Mucosa of rectum (tissue), 2 donors: ENCODE measurements at regions not wholly inside any gene's neighbourhood (a gene's known extent, or its start where the extent isn't known, plus 50 kb on each side); places are given as distances from the start of the nearest gene placed in this dataset.

Experiments used
- H3K27ac ChIP-seq, 2 donors: one replicate each; pipeline ENCODE4 v1.7.0; 2013; ENCODE audit warnings: inconsistent platforms in 2 of 2, low read depth in 2 of 2, low read length in 2 of 2
- H3K27me3 ChIP-seq, 2 donors: one replicate each; pipeline ENCODE4 v1.7.0; 2013; ENCODE audit warnings: low read length in 2 of 2; ENCODE audit not compliant: control insufficient read depth in 2 of 2, insufficient read depth in 2 of 2
- H3K36me3 ChIP-seq, 2 donors: one replicate each; pipeline ENCODE4 v1.7.0; 2013; ENCODE audit warnings: low read length in 2 of 2; ENCODE audit not compliant: control insufficient read depth in 2 of 2, insufficient read depth in 2 of 2
- H3K4me1 ChIP-seq, 2 donors: one replicate each; pipeline ENCODE4 v1.7.0; 2013; ENCODE audit warnings: low read length in 2 of 2, mild to moderate bottlenecking in 1 of 2; ENCODE audit not compliant: control insufficient read depth in 2 of 2, insufficient read depth in 2 of 2
- H3K4me3 ChIP-seq, 2 donors: one replicate each; pipeline ENCODE4 v1.7.0; 2013; ENCODE audit warnings: low read length in 2 of 2
- H3K9ac ChIP-seq, 2 donors: one replicate each; pipeline ENCODE4 v1.7.0; 2013; ENCODE audit warnings: low read length in 2 of 2, low read depth in 1 of 2, mild to moderate bottlenecking in 1 of 2
- H3K9me3 ChIP-seq, 2 donors: one replicate each; pipeline ENCODE4 v1.7.0; 2013; ENCODE audit warnings: low read length in 2 of 2; ENCODE audit not compliant: control insufficient read depth in 2 of 2
- donor health status: healthy.
- donor health status: Normal muscosa, but diverticular disease.

DNA sequence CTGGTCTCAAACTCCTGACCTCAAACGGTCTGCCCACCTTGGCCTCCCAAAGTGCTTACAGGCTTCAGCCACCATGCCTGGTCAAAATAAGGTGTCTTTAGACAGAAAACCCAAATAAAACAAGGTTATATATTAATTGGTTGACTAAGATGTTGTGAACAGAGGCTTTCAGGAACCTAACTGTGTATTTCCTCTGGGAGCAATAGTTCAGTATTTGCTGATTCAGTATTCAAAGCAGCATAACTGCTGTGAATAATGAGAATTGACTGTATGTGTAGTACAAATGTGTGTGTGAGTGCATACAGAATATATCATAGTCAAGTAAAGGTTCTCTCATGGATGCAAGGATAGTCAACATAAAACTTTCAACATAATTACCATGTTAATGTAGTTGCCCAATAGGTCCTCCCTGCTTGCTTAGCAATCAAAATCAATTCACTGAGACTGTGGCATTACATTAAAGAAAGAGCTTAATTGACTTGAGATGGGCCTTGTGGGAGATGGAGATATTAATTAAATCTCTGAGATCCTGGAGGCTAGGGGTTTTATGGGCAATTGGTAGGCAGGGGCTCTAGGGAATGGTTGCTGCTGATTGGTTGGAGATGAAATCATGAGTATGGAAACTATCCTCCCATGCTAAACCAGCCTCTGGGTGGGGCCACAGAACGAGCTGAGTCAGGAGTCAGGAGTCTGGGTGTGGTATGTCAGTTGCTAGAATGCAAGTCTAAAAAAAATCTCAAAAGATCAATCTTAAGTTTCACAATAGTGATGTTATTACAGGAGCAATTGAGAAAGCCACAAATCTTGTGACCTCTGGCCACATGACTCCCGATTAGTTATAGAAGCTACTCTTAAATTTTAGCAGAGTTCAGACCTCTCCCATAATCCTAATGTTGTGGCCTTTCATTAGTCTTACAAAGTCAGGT, 162.7 kb downstream of the AKR1D1 start:
- Histone ChIP-seq H3K9ac (no peak overlapping the region), H3K4me3 (no peak overlapping the region), H3K36me3 (no peaks in the 10 kb centered on the region), H3K4me1 (no peaks in the 10 kb centered on the region), H3K27me3 (no peaks in the 10 kb centered on the region), H3K27ac (no peak overlapping the region), H3K9me3 (peaks cover 0 to 3% of the 10 kb centered on the region in 2 donors)

DNA sequence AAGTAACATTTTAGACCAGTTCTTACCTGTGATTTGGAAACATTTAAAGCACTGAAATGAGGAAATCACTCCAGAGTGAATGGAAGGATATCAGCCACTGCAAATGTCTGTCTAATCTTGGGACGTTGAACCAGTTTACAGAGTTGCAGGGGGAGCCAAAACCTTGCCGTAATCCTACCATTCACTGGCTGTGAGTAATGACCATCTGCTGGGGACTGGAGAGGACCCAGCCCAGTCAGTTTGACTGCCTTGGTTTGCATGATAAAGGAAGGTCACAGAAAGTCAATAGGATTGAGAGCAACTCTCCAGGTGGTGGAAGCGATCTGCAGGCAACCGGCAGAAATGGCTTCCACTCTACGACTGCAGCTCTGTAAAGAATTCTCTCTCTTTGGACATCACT, 167.2 kb downstream of the AKR1D1 start:
- Histone ChIP-seq H3K27me3 (no peaks in the 10 kb centered on the region), H3K4me3 (no peak overlapping the region), H3K4me1 (no peaks in the 10 kb centered on the region), H3K36me3 (no peaks in the 10 kb centered on the region), H3K9ac (no peak overlapping the region), H3K27ac (no peak overlapping the region), H3K9me3 (peaks cover 0 to 2% of the 10 kb centered on the region in 2 donors)

DNA sequence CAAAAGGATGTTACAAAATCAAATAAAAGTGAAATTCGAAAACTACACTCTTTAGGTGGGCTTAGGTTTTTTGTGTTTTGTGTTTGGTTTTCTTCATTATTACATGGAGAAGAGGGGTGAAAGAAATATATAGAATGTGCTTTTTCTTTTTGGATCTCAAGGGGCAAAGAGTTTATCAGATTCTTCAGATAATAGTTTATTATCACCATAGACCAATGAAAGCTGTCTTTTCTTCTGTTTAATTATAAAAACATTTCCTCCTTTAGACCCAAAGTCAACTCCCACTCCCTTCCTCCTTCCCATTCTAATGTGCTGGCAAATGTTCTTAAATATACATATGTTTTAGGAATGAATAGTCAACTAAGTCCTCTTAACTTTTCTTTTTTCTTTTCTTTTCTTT, 167.6 kb downstream of the AKR1D1 start:
- Histone ChIP-seq H3K9me3 (peaks cover 0 to 2% of the 10 kb centered on the region in 2 donors), H3K27ac (no peak overlapping the region), H3K9ac (no peak overlapping the region), H3K4me1 (no peaks in the 10 kb centered on the region), H3K4me3 (no peak overlapping the region), H3K27me3 (no peaks in the 10 kb centered on the region), H3K36me3 (no peaks in the 10 kb centered on the region)

DNA sequence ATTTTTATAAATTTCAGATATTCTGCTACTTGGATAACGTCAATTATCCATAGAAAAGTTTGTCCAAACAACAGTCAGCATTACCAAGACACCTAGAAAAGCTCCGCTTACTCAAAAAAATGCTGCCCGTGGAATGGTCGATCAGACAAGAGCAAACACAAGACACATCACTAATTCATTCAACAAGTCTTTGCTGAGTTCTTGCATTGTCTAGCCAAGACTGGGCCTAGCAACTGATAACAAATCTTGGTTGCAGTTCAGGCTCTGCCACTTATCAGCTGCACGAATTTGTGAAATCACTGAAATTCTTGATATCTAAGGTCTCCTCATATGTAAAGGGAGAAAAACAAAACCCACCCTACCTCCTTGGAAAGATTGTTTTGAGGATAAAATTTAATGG, 168.3 kb downstream of the AKR1D1 start:
- H3K27me3 ChIP-seq = no peaks in the 10 kb centered on the region
- H3K9ac ChIP-seq = no peak overlapping the region
- H3K4me1 ChIP-seq = no peaks in the 10 kb centered on the region
- H3K9me3 ChIP-seq = peaks cover 0 to 2% of the 10 kb centered on the region in 2 donors
- H3K27ac ChIP-seq = no peak overlapping the region
- no peaks in the 10 kb centered on the region for H3K36me3 ChIP-seq
- H3K4me3 ChIP-seq = no peak overlapping the region

DNA sequence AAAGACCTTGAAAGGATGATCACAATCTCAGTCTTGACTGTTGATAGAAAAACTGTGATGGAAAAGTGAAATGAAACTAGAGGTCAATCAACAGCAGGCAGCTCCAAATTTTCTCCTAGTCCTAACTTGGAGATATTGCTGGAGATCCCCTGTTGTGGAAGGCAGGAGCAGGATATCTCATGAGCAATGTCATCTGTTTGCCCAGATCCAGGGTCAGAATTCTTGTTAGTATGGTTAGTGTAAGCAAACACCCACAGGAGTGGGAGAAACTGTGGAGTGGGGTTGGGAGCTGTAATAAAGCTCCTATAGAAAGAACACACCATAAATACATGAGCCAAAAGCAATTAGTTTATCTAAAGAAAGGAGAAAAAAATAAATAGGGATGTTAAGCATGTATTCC, 169.0 kb downstream of the AKR1D1 start:
- no peak overlapping the region for H3K9ac ChIP-seq
- H3K4me1 ChIP-seq = no peaks in the 10 kb centered on the region
- no peak overlapping the region for H3K4me3 ChIP-seq
- no peaks in the 10 kb centered on the region for H3K27me3 ChIP-seq
- H3K9me3 ChIP-seq = peaks cover 0 to 2% of the 10 kb centered on the region in 2 donors
- H3K36me3 ChIP-seq = no peaks in the 10 kb centered on the region
- no peak overlapping the region for H3K27ac ChIP-seq

DNA sequence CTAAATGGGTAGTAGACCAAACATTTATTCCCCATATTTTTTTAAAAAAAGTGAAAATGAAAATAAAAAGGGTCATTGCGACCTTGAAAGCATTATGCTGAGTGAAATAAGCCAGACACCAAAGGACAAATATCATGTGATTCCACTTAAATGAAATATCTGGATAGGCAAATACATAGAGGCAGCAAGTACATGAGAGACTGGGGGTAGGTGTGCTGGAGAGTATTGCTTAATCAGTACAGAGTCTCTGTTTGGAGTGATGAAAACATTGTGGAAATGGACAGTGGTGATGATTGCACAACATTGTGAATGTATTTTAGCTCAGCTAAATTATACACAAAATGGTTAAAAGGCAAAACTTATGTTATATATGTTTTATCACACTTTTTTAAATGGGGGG, 169.4 kb downstream of the AKR1D1 start:
- Histone ChIP-seq H3K36me3 (no peaks in the 10 kb centered on the region), H3K27me3 (no peaks in the 10 kb centered on the region), H3K27ac (no peak overlapping the region), H3K9me3 (peaks cover 0 to 2% of the 10 kb centered on the region in 2 donors), H3K4me1 (no peaks in the 10 kb centered on the region), H3K9ac (no peak overlapping the region), H3K4me3 (no peak overlapping the region)

DNA sequence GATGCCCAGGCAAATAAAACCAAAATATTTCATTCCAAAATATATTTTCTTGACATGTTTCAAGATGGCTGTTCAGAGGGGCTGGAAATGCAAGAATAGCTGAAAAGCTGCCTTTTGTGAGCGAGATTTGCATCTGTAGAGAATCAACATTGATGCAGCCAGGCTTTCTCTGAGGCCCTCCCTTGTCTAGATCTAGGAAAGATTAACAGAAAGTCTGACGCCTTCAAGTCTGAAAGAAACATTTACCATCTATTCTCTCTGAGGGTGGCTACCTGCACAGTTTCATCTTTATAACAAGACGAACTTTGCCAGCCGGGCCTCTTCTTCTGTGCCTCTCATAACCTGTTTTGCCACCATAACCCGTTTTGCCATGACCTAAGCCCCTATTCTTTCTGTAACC, 170.2 kb downstream of the AKR1D1 start:
- no peaks in the 10 kb centered on the region for H3K36me3 ChIP-seq
- no peaks in the 10 kb centered on the region for H3K27me3 ChIP-seq
- no peak overlapping the region for H3K4me3 ChIP-seq
- H3K9me3 ChIP-seq = peaks cover 0 to 2% of the 10 kb centered on the region in 2 donors
- no peak overlapping the region for H3K27ac ChIP-seq
- no peaks in the 10 kb centered on the region for H3K4me1 ChIP-seq
- H3K9ac ChIP-seq = no peak overlapping the region

DNA sequence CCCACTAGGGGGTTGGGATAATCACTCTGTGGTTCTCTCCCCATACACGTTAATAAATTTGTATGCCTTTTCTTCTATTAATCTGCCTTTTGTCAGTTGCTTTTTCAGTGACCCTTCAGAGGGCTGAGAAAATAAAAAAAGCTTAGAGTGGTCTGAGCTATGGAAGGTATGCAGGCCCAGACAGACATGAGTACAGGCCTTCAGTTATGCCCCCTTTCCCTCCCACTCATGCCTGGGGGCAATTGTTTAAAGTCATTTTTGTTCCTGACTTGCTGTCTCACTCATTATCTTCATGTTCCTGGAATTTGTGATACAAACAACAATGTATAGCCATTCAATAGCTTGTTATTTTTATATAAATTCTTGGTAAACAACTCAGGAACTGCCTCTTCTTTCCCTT, 170.8 kb downstream of the AKR1D1 start:
- Histone ChIP-seq H3K36me3 (no peaks in the 10 kb centered on the region), H3K4me1 (no peaks in the 10 kb centered on the region), H3K27ac (no peak overlapping the region)

DNA sequence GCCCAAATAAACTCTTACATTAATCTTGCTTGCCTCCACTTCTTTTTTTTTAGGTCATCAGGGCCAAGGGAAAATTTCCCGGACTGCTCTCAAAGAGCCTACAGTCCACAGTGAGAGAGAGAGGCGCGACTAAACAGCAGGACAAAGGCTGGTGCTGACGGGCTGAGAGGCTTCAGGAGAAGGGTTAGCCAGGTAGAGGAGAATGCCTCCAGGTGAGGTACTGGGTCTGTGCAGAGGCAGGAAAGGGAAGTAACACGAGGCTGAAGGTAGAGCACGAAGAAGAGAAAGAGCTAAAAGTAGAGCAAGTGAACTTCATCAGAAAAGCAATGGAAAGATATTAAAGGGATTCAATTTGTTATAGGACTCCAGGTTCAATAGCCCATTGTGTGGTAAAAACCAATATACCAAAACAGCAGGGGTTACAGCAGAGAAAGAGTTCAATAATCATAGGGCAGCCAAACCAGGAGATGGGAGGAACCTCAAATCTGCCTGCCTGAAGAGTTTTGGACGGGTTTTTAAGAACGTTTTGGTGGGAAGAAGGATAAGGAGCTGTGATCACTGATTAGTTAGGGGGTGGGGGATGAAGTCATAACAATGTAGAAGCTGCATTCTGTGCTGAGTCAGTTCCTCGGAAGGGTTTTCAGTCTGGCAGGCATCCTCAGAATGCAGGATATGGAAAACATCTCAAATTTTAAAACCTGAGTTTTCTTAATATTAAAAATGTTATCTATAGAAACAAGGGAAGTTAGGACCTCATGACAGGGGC, 171.5 kb downstream of the AKR1D1 start:
- Histone ChIP-seq H3K27ac (no peak overlapping the region), H3K36me3 (no peaks in the 10 kb centered on the region), H3K9ac (no peak overlapping the region), H3K4me1 (no peaks in the 10 kb centered on the region), H3K4me3 (no peak overlapping the region), H3K9me3 (peaks cover 0 to 2% of the 10 kb centered on the region in 2 donors), H3K27me3 (no peaks in the 10 kb centered on the region)

More for the DNA sequence above, 170.8 kb downstream of the AKR1D1 start:
- no peak overlapping the region for H3K9ac ChIP-seq
- peaks cover 0 to 2% of the 10 kb centered on the region in 2 donors for H3K9me3 ChIP-seq
- H3K4me3 ChIP-seq = no peak overlapping the region
- H3K27me3 ChIP-seq = no peaks in the 10 kb centered on the region

DNA sequence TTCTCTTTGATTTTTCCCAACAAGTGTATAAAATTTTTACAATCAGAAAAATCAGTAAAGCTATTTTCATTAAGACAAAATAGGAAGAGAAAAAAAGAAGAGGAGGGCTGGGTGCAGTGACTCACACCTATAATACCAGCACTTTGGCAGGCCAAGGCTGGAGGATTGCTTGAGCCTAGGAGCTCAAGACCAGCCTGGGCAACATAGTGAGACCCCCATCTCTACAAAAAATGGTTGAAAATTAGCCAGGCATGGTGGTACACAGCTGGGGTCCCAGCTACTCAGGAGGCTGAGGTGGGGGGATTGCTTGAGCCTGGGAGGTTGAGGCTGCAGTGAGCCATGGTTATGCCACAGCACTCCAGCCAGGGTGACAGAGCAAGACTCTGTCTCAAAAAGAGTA, 172.3 kb downstream of the AKR1D1 start:
- no peak overlapping the region for H3K27ac ChIP-seq
- no peak overlapping the region for H3K4me3 ChIP-seq

More for the DNA sequence above, 172.3 kb downstream of the AKR1D1 start:
- Histone ChIP-seq H3K36me3 (no peaks in the 10 kb centered on the region), H3K9ac (no peak overlapping the region), H3K27me3 (no peaks in the 10 kb centered on the region), H3K9me3 (peaks cover 0 to 2% of the 10 kb centered on the region in 2 donors), H3K4me1 (no peaks in the 10 kb centered on the region)
